DMS114 treated with DMSO at 0.1 percent for 48 hours (cell line): ENCODE measurements at regions not wholly inside any gene's neighbourhood (a gene's known extent, or its start where the extent isn't known, plus 50 kb on each side); places are given as distances from the start of the nearest gene placed in this dataset.
"Not testable (repeated sequence)": the region's sequence is repeated elsewhere in the genome, so short reads cannot be mapped to it uniquely, and the experiment has no call there.

ENCODE experiments used
- DNase-seq: peaks from one replicate; lab custom pipeline; 2025; ENCODE audit not compliant: unreplicated experiment; lab: John Stamatoyannopoulos, UW

- DNase-seq: no peak
Observed at GRCh38 chr6:67792996-67793395, 842.1 kb upstream of the ADGRB3 start.

- no peak for DNase-seq
Observed at GRCh38 chr6:67790569-67790968, 844.5 kb upstream of the ADGRB3 start.

- not testable (repeated sequence) for DNase-seq
Observed at GRCh38 chr6:67787119-67787518, 848.0 kb upstream of the ADGRB3 start.

GRCh38 chr6:67779876-67780275, 855.2 kb upstream of the ADGRB3 start:
- DNase-seq: no peak

GRCh38 chr6:67775333-67775732, 859.7 kb upstream of the ADGRB3 start:
- DNase-seq: no peak

GRCh38 chr6:67768972-67769371, 866.1 kb upstream of the ADGRB3 start:
- no peak for DNase-seq

GRCh38 chr6:67767046-67767822, 867.8 kb upstream of the ADGRB3 start:
- DNase-seq: not testable (repeated sequence)

GRCh38 chr6:67766057-67766456, 869.0 kb upstream of the ADGRB3 start:
- DNase-seq: no peak

- no peak for DNase-seq
Observed at GRCh38 chr6:67759001-67759400, 876.1 kb upstream of the ADGRB3 start.

GRCh38 chr6:67757465-67758033, 877.5 kb upstream of the ADGRB3 start:
- no peak for DNase-seq

GRCh38 chr6:67748521-67748920, 886.6 kb upstream of the ADGRB3 start:
- DNase-seq: no peak

- no peak for DNase-seq
Observed at GRCh38 chr6:67736816-67737215, 898.3 kb upstream of the ADGRB3 start.

- no peak for DNase-seq
Observed at GRCh38 chr6:67736161-67736560, 898.9 kb upstream of the ADGRB3 start.

- DNase-seq: no peak
Observed at GRCh38 chr6:67735623-67736022, 899.5 kb upstream of the ADGRB3 start.

- DNase-seq: no peak
Observed at GRCh38 chr6:67722861-67723261, 912.2 kb upstream of the ADGRB3 start.

- no peak for DNase-seq
Observed at GRCh38 chr6:67717281-67717680, 917.8 kb upstream of the ADGRB3 start.

GRCh38 chr6:67706388-67706787, 928.7 kb upstream of the ADGRB3 start:
- no peak for DNase-seq

GRCh38 chr6:67698534-67698933, 936.5 kb upstream of the ADGRB3 start:
- no peak for DNase-seq

GRCh38 chr6:67694127-67694526, 941.0 kb upstream of the ADGRB3 start:
- no peak for DNase-seq

GRCh38 chr6:67689329-67689728, 945.8 kb upstream of the ADGRB3 start:
- DNase-seq: no peak

GRCh38 chr6:67687396-67687795, 947.7 kb upstream of the ADGRB3 start:
- no peak for DNase-seq

- not testable (repeated sequence) for DNase-seq
Observed at GRCh38 chr6:67686225-67686624, 948.9 kb upstream of the ADGRB3 start.

GRCh38 chr6:67683960-67684359, 951.1 kb upstream of the ADGRB3 start:
- DNase-seq: no peak
